ENCODE measurements at regions not wholly inside any gene's neighbourhood (a gene's known extent, or its start where the extent isn't known, plus 50 kb on each side); places are given as distances from the start of the nearest gene placed in this dataset.

- no peak for TF ChIP-seq POLR2A (IDR thresholded peaks at IDR 0.05; ENCODE audit: low read depth, low read length)
- TF ChIP-seq POLR2AphosphoS5 (IDR thresholded peaks at IDR 0.05; ENCODE audit: low read depth, low read length), result no peak
Measured at GRCh38 chr7:17460665-17461064, 162.2 kb downstream of the AHR start.
